Peyer's patch (tissue), 4 donors: ENCODE measurements at regions not wholly inside any gene's neighbourhood (a gene's known extent, or its start where the extent isn't known, plus 50 kb on each side); places are given as distances from the start of the nearest gene placed in this dataset.

Experiments used
- DNase-seq, 3 donors: peaks; one replicate each; pipeline ENCODE4 v3.0.0-alpha.2; 2017 to 2019
- H3K27ac ChIP-seq, 4 donors: fragments of 200-600 bp; sonication (generic); one replicate each; pipeline ENCODE4 v1.5.1; 2016 to 2019
- H3K27me3 ChIP-seq, 2 donors: fragments of 200-600 bp; sonication (generic); one replicate each; pipeline ENCODE4 v1.5.1; 2019
- H3K36me3 ChIP-seq, 3 donors: fragments of 200-600 bp; sonication (generic); one replicate each; pipeline ENCODE4 v1.5.1; 2016 to 2019
- H3K4me1 ChIP-seq, 4 donors: fragments of 200-600 bp; sonication (generic); one replicate each; pipeline ENCODE4 v1.5.1; 2016 to 2019
- H3K4me3 ChIP-seq, 4 donors: fragments of 200-600 bp; sonication (generic); 1 replicate in 3 of 4; 2 replicates in 1 of 4; pipeline ENCODE4 v1.5.1; 2016 to 2019; ENCODE audit warnings: mild to moderate bottlenecking in 1 of 4
- H3K9me3 ChIP-seq, 4 donors: fragments of 200-600 bp; sonication (generic); one replicate each; pipeline ENCODE4 v1.5.1; 2016 to 2019; ENCODE audit warnings: mild to moderate bottlenecking in 1 of 4
- CTCF ChIP-seq, 6 experiments: fragments of 450-650 bp in 4 of 6; fragments of 200-600 bp in 2 of 6; sonication (generic) in 1 of 6; IDR thresholded peaks; one replicate each; pipeline ENCODE4 v1.5.1; 2017 to 2019; ENCODE audit warnings: antibody characterized with exemption in 6 of 6, mild to moderate bottlenecking in 3 of 6, moderate library complexity in 1 of 6
- POLR2A ChIP-seq, 2 donors: fragments of 450-650 bp; IDR thresholded peaks; one replicate each; pipeline ENCODE4 v1.5.1; 2017; ENCODE audit warnings: antibody characterized with exemption in 2 of 2, mild to moderate bottlenecking in 2 of 2, moderate library complexity in 2 of 2

GRCh38 chr10:132477398-132478340 lies 59.9 kb upstream of the INPP5A start:
- TF ChIP-seq POLR2A (IDR thresholded peaks at IDR 0.05) = no peak
- no peak for TF ChIP-seq CTCF (IDR thresholded peaks at IDR 0.05)
- no peaks in the 10 kb centered on the region for H3K27me3 ChIP-seq
- H3K9me3 ChIP-seq = no peaks in the 10 kb centered on the region
- H3K36me3 ChIP-seq = no peaks in the 10 kb centered on the region
- no peak overlapping the region for H3K27ac ChIP-seq
- peak in 1 of 3 donors; percentile 43 for DNase-seq
- H3K4me1 ChIP-seq = peaks cover 0 to 2% (median 0%) of the 10 kb centered on the region in 4 donors
- H3K4me3 ChIP-seq = no peak overlapping the region

DNA sequence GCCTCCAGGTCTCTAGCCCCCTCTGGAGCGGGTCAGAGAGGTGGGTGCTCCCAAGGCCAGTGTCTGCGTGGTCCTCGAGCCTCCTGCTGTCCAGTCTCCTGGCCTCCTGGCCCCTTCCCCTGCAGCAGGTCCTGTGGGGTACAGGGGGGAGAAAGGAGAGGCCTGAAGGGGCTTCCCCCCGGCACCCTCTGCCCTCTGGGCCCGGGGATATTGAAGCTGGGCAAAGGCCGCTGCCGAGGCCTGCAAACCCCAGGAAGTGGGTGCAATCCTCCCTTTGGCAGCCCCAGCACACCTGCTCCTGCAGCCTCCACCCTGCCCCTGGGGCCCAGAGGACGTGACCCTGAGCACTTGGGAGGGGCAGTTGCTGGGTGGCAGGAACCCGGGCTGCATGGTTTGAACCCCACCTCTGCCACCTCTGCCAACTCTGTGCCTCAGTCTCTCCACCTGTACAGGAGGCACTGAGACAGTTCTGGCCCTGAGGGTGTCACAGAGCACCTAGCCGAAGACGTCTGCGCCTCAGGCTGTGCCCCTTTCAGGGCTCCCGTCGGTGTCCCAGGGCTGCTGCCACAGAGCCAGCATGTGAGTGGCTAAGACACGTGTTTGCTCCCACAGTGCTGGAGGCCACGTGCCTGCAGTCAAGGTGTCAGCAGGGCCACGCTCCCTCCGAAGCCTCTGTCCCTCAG lies 59.1 kb upstream of the INPP5A start:
- Histone ChIP-seq H3K27ac (no peak overlapping the region), H3K4me1 (peaks cover 0 to 2% (median 0%) of the 10 kb centered on the region in 4 donors), H3K36me3 (no peaks in the 10 kb centered on the region), H3K9me3 (no peaks in the 10 kb centered on the region), H3K27me3 (no peaks in the 10 kb centered on the region), H3K4me3 (no peak overlapping the region)
- TF ChIP-seq CTCF (IDR thresholded peaks at IDR 0.05) (no peak), POLR2A (IDR thresholded peaks at IDR 0.05) (no peak)
- DNase-seq = peak in 1 of 3 donors; percentile 41

- H3K27me3 ChIP-seq = no peaks in the 10 kb centered on the region
- no peak for TF ChIP-seq POLR2A (IDR thresholded peaks at IDR 0.05)
- TF ChIP-seq CTCF (IDR thresholded peaks at IDR 0.05) = no peak
- DNase-seq = no peak
- H3K36me3 ChIP-seq = no peaks in the 10 kb centered on the region
- no peak overlapping the region for H3K4me3 ChIP-seq
- H3K4me1 ChIP-seq = peaks cover 0 to 2% (median 0%) of the 10 kb centered on the region in 4 donors
- H3K27ac ChIP-seq = no peak overlapping the region
- H3K9me3 ChIP-seq = no peaks in the 10 kb centered on the region
Measured at GRCh38 chr10:132479024-132479602, 58.5 kb upstream of the INPP5A start.

GRCh38 chr10:132479603-132480221 lies 57.9 kb upstream of the INPP5A start:
- H3K9me3 ChIP-seq = no peaks in the 10 kb centered on the region
- H3K27ac ChIP-seq = no peak overlapping the region
- H3K27me3 ChIP-seq = no peaks in the 10 kb centered on the region
- peak in 1 of 3 donors; percentile 28 for DNase-seq
- peaks cover 0 to 2% (median 0%) of the 10 kb centered on the region in 4 donors for H3K4me1 ChIP-seq
- no peak overlapping the region for H3K4me3 ChIP-seq
- H3K36me3 ChIP-seq = no peaks in the 10 kb centered on the region
- TF ChIP-seq POLR2A (IDR thresholded peaks at IDR 0.05) (no peak), CTCF (IDR thresholded peaks at IDR 0.05) (no peak)

DNA sequence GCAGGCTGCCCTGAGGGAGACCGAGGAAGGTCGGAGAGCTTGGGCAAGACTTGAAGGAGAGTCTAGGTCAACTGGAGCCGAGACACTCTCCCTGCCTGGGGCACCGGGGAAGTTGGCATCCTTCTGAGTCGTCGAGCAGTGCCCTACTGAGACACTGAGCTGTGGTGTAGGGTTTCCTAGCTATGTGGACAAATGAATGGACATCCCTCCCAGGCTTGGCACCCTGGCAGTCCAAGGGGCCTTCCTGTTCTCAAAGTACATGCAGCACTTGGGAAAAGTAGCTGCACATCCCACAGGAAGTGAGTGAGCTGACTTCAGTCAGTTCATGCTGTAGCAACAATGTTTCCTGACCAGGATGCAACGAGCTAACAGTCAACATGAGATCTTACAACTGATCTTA lies 57.2 kb upstream of the INPP5A start:
- Histone ChIP-seq H3K4me1 (peaks cover 0 to 2% (median 0%) of the 10 kb centered on the region in 4 donors), H3K9me3 (no peaks in the 10 kb centered on the region), H3K27me3 (no peaks in the 10 kb centered on the region), H3K4me3 (no peak overlapping the region), H3K36me3 (no peaks in the 10 kb centered on the region), H3K27ac (no peak overlapping the region)
- no peak for TF ChIP-seq POLR2A (IDR thresholded peaks at IDR 0.05)
- no peak for TF ChIP-seq CTCF (IDR thresholded peaks at IDR 0.05)
- peak in 1 of 3 donors; percentile 40 for DNase-seq
